GM18502 (cell line): ENCODE measurements at regions not wholly inside any gene's neighbourhood (a gene's known extent, or its start where the extent isn't known, plus 50 kb on each side); places are given as distances from the start of the nearest gene placed in this dataset.

ENCODE experiments used
- ATAC-seq: cut with Tn5 transposase; IDR thresholded peaks from one replicate; pipeline ENCODE4 v1.9.1; 2021; ENCODE audit warnings: mild to moderate bottlenecking; ENCODE audit not compliant: unreplicated experiment, poor library complexity

DNA sequence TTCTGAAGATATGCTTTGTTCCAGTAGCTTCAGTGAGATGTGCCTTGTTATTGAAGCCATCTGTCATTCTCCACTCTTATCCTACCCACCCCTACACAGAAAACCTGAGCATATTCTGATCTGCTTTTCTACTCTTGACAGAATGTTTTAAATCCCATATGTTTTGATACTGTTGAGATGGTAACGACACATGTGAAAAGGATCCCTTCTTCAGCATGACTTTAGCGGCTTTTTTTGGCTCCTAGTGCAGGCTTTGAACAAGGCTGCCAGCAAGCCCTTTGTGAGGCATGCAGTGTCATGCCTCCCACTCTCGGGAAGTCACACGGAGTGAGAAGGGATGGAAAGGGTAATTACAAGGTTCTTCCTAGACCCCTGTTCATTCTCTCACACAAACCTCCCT, 228.8 kb upstream of the RGS6 start:
- ATAC-seq: no peak

DNA sequence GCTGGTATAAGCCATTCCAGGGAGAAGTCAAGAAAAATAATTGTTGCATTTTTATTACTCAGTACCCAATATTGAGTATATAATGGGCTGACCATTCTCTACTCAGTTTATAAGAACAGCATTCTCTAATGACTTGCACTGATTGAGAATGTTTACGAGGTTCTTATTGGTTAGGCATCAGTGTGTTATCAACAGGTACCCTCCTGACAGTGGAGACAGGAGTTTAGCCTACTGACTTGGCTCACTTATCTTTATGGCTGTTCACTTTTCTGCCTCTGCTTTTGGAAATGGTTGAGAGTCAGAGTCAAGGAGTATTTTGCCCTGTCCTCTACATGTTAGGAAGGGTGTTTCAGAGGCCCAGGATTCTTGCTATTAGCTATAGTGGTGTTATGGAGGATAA, 228.0 kb upstream of the RGS6 start:
- ATAC-seq: no peak

GRCh38 chr14:71705460-71705859, 226.8 kb upstream of the RGS6 start:
- no peak for ATAC-seq

- ATAC-seq: no peak
Observed at GRCh38 chr14:71709076-71709475, 223.2 kb upstream of the RGS6 start.

DNA sequence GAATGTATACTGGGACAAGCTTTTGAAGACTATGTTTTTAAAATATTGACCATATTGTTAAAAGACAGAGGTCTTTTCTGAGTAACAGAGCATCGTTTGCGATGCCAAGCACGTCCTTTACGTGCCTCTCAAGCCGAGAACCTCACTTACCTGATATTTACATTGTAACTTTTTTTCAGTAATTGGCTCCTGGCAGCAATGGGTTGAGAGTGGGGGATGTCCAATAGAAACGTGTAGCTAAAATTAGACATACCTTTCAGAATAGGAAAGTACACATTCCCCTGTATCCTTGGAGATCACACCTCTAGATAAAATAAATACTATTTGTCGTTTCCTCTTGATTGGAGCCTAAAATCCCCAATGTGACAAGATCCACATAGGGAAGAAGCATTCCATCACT, 222.2 kb upstream of the RGS6 start:
- ATAC-seq: no peak

DNA sequence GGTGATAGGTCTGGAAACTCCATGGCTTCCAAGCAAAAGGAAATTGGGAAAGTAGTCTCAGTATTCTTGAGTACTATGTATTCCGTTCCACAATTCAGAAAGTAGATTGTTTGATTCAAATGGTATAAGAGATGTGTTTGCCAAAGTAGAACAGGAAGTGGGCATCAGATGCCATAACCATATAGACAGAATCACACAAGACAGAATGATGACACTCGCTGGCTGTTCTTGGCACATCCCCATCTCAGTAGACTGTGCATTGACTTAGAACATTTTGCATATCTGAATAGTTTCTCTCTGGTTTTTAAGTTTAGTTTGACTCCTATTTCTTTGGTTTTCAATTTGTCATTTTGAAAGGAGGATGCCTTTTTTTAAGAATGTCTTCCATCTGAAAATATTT, 221.1 kb upstream of the RGS6 start:
- no peak for ATAC-seq

DNA sequence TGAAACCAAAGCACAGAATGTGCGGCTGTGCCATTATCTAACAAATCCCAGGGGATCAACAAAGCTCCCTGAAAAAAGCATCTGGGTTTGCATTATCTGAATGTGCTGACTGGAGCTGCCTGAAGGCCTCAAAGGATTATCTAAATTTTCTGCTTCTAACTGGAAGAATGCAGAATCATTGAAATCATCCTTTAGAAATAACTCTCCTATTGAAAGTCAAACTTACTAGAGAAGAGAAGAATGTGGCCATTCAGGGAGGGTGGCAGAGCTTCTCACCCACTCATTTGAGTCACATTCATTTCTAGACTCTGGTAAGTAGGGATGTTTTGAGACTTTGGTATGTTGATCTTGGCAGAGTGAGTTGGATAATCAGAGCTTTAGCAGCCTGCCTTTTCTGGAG, 220.6 kb upstream of the RGS6 start:
- ATAC-seq: no peak

DNA sequence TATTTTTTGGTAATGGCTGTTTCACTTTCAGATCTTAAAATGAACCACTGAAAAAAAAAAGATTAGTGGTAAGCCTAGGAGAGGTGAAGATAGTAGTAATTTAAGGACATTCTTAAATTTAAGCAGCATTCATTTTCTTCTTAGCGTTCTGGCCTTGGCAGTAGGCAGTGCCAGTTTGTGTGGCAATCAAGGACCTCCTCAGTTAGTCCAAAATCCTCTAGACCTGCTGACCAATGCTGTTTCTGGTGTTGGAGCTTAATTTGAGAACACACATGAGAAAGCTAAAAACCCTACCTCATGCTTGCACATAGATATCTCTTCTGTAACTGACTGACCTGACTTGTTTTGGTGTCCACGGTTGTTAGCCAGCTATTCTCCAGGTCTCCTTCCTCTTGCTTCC, 219.8 kb upstream of the RGS6 start:
- no peak for ATAC-seq

GRCh38 chr14:71713016-71713415, 219.2 kb upstream of the RGS6 start:
- ATAC-seq: no peak

DNA sequence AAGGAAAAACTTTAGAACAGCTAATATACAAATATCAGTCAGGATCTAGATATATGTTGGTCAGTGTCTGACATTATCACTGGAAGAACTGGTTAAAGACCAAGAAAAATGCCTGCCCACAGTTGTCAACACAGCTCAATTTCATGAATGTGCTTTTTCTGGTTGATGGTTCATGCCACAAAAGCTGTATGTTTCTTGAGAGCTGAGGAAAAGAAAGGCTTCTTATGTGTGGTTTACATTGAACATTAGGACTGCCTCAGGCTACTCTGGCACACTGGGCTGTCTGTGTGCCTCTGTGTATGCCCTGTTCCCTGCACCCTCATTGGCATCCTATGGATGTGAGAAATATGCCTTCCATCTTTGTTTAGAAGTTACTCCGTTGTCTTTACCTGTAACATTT, 218.8 kb upstream of the RGS6 start:
- no peak for ATAC-seq

DNA sequence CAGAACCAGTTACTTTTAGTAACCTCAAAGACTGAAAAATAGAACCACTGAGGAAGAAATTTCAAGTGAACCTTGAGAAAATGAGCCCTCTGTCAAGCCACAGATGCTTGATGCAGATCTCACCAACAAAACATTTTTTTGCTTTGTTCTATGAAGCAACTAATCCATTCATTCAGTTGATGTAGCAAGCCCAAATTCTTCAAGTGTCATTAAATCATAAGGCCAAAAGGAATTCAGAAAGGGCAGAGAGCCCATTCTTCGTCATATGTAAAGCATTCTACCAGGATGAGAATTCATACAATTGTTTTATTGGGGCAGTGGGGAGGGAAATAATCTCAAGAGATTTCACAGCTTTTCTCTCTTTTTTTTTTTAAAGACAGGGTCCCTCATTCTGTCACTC, 218.0 kb upstream of the RGS6 start:
- no peak for ATAC-seq

- no peak for ATAC-seq
Observed at GRCh38 chr14:71716041-71716772, 216.0 kb upstream of the RGS6 start.

GRCh38 chr14:71720978-71721624, 211.1 kb upstream of the RGS6 start:
- no peak for ATAC-seq

DNA sequence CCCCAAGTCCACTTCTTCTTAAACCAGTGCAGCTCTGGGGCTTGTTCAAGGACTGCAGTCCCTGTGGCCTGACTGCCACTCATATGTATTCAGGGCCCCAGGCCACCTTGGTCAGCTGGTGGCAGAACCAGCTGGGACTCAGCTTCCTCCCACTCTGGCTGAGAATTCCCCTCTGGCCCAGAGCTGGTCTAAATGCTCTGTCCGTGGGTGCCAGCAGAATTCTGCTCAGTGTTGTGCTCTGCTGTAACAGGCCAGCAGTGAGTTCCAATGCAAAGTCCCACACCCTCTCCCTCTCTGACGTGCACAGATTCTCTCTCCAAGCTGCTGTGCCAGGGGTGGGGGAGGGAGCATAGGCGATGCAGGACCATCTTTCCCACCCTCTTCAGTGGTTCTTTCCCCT, 210.4 kb upstream of the RGS6 start:
- ATAC-seq: no peak

GRCh38 chr14:71722885-71723284, 209.3 kb upstream of the RGS6 start:
- no peak for ATAC-seq

- no peak for ATAC-seq
Observed at GRCh38 chr14:71725922-71726579, 206.2 kb upstream of the RGS6 start.

GRCh38 chr14:71726580-71727021, 205.6 kb upstream of the RGS6 start:
- ATAC-seq: no peak

DNA sequence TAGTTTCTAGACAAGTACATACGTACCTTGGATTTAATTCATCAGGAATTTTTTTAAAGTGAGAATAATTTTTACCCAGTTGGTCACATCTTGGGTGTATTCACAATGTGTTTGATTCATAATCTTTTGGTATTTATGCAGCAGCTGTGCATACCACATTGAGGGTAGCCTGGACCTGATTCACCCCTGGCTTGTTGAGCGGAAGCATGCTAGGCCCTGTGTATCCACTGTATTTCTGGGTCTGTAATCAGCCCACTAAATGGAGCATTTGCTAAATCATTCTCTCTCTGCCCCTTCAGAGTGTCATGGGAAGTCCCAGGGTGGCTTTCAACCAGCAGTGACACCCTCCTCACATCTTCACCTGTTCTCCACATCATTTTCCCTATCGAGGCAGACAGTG, 203.8 kb upstream of the RGS6 start:
- no peak for ATAC-seq

- ATAC-seq: no peak
Observed at GRCh38 chr14:71729596-71729995, 202.6 kb upstream of the RGS6 start.

GRCh38 chr14:71730471-71730870, 201.8 kb upstream of the RGS6 start:
- ATAC-seq: no peak

GRCh38 chr14:71731096-71731495, 201.1 kb upstream of the RGS6 start:
- no peak for ATAC-seq
